Hematopoietic multipotent progenitor cell treated with erythropoietin and hydrocortisone succinate and interleukin-3 and kit ligand, for 17 days (in vitro differentiated cells): ENCODE measurements at regions not wholly inside any gene's neighbourhood (a gene's known extent, or its start where the extent isn't known, plus 50 kb on each side); places are given as distances from the start of the nearest gene placed in this dataset.

ENCODE experiments used
- DNase-seq: peaks from one replicate; pipeline ENCODE4 v3.0.0-alpha.2; 2015; ENCODE audit warnings: low spot score

- no peak for DNase-seq
Observed at GRCh38 chr9:18154661-18155060, 319.3 kb upstream of the ADAMTSL1 start.

DNA sequence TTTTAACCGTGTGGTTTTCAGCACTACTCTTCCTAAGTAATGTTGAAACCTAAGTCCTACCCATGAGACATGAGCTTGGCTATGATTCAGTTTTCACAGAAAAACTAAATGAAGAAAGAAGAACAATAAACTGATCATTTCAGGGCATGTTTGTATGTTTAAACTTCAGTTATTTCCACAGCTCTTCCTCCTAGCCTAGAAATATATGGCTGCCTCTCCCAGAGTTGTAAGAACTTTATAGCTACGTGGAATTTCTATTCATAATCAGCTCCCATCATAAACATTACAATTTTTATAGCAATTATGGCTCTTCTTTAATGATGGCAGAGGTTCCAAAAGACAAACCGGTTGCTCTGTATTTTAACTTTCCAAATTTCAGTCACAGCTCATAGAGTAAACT lies 314.7 kb upstream of the ADAMTSL1 start:
- DNase-seq = no peak

DNA sequence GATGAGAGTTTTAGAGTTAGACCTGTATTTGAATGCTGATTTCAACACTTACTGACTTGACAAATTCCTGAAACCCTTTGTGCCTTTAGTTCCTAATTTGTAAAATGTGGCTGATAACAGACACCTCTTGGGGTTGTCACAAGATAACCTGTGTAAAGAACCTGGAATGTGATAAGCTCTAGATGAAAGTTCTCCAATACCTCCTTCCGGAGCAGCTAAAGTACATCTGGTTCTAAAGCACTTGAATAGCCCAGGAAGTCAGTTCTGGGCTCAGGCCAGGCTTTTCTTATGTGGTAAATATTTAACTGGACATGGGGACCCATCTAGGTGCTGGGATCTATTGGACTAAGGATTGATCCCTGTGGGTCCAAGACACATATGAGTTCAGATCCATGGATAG lies 310.8 kb upstream of the ADAMTSL1 start:
- no peak for DNase-seq

GRCh38 chr9:18167733-18168132 lies 306.2 kb upstream of the ADAMTSL1 start:
- no peak for DNase-seq

DNA sequence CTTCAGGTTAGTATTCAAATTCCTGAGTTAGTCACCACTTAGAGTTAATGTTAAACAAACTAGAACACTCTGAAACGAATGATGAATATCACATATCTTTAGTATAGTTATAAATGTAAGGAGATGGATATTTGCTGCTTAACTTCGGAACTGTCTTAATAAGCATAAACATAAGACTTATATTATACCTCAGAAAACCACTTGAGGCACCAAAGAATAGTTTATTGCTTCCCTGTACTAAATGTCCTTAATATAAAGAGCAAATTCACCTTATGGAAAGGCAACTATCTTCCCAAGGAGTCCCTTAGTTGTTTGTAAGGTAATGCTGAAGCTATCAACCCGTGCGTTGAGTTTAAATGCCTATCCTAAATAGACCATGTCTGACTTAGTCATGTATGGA lies 300.0 kb upstream of the ADAMTSL1 start:
- no peak for DNase-seq

- no peak for DNase-seq
Observed at GRCh38 chr9:18182636-18183035, 291.3 kb upstream of the ADAMTSL1 start.

DNA sequence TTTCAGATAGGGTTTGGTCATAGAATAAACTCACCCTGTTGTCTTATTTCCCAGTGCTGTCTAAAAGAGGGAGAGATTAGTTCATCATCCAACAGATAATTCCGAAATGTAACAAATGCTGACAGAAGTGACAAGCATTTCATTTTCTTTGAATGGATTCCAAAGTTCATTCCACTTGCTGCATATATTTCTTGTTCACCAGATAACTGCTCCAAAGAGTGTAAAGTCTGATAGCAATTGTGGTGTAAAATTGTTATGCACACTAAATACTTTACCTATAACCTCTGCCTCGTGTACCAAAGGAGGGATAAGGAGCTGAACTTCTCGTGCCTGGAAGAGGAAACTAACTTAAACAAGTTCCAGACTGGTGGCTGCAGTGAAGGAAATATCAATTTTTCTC lies 290.0 kb upstream of the ADAMTSL1 start:
- no peak for DNase-seq

DNA sequence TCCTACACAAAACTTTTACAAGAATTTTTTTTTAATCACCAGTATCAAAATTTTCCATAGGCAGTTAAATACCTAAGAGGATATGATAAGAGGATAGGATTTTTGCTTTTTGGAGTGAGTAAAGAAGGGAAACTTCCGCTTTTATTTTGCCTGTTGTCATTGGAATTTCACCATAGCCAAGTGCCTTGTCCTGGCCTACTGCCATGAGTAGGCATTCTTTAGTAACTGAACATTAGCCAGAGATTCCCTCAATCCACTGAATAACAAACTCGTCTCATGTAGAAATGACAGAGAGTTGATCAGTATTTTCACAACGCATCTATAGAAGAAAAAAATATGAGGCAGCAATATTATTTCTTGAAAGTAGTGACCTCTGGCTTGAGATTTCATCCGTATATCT lies 289.6 kb upstream of the ADAMTSL1 start:
- DNase-seq = no peak

GRCh38 chr9:18185196-18185595 lies 288.8 kb upstream of the ADAMTSL1 start:
- no peak for DNase-seq

GRCh38 chr9:18188971-18189370 lies 285.0 kb upstream of the ADAMTSL1 start:
- no peak for DNase-seq

DNA sequence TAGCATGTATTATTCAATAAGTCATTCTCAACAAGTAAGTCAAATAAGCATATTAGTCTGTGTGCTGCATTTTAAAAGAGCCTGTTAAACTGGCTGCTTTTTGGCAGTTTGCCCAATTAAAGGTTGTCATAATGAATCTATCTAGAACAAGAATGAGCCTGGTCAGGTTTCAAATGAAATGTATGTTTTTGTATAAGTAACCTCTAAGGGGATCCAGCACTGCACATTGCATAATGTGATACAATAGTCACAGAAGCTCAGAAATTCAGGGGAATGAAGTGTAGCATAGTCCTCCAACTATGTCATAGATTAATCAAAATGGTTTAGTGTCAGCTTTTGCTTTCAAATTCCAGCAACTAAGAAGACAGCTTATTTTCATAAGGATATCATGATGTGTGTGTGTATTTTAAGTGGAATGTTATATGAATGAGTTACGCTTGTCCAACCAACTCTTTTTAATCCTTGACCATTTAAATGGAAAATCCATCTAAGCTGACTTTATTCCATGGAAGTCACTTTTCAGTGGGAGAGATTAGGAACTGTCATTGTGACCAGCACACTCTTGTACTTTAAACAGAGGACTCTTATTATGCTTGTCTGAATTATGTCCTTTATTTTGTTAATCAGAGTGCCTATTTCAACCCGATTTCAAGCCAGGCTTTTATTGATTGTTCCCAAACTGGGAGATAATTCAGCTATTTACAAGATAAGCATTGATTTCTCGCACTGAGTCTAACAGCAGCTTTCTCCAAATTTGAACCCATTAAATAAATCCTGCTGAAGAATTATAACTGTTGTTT lies 283.9 kb upstream of the ADAMTSL1 start:
- DNase-seq = no peak

DNA sequence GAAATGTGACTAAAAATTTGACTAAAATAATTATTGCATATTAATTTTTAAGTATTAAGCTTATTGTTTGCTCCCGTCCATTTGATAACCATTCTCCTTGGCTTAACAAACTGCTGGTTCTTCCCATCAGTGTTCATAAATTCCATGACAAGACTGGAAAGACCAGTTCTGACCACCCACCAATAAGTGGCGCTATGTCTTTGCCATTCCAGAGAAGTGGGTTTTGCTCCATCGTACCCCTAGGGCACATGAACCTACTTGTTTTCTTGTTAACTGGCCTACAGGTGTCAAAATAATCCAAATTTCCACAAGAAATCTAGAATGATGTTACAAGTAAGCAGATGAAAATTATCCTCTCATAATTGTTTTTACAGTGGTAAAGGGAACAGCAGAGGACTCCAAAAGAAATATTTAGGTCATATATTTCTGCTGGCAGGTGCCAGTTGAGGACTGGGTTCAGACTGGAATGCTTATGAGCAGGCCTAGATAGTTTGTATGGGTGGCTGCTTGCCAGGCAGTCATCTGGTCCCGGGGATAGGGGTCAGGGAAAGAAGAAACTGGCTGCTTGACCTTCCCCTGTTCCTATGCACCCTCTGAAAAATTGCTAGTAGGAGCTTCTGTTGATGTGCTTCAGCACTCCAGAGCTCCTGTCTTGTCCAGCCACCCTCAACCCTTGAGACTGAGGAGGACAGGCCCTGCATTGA lies 283.1 kb upstream of the ADAMTSL1 start:
- DNase-seq = no peak

GRCh38 chr9:18194316-18194715 lies 279.6 kb upstream of the ADAMTSL1 start:
- DNase-seq = no peak

GRCh38 chr9:18195223-18195622 lies 278.7 kb upstream of the ADAMTSL1 start:
- DNase-seq = no peak

DNA sequence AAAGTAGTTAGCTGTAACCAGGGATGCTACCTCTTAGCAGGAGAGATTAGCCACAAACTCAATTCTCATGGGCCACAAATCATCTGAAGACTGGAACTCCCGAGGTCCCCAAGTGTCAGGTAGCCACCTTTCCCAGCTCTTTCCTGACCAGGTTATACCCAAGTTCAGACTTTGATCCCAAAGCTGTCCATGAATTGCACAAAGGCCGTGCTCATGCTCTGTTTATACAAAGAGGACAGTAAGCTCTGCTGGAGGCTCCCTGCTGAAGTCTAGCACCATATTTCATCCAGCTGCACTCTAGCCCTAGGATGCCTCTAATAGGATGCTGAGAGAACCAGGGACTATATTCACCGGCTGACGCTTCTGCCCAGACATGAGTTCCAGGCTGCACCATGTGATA lies 271.0 kb upstream of the ADAMTSL1 start:
- DNase-seq = no peak

DNA sequence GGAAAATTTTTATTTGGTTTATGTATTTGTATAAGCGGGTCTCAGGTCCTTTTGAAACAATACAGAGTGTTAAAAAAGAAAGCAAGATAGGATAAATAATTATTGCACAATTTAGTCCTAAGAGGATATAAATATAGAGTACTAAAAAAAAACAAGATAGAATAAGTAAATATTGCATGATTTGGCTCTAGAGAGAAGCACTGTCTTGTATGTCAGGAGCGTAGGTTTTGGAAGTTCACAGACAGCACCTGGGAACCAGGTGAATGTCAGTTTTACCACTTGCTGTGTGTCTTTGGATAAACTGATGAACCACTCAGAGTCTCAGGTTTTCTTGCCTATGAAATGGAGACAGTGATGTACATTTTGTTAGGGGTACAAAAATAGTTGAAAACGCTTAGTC lies 266.2 kb upstream of the ADAMTSL1 start:
- no peak for DNase-seq

GRCh38 chr9:18208166-18209059 lies 265.5 kb upstream of the ADAMTSL1 start:
- no peak for DNase-seq

GRCh38 chr9:18215626-18216025 lies 258.3 kb upstream of the ADAMTSL1 start:
- no peak for DNase-seq

GRCh38 chr9:18216376-18216775 lies 257.6 kb upstream of the ADAMTSL1 start:
- no peak for DNase-seq

DNA sequence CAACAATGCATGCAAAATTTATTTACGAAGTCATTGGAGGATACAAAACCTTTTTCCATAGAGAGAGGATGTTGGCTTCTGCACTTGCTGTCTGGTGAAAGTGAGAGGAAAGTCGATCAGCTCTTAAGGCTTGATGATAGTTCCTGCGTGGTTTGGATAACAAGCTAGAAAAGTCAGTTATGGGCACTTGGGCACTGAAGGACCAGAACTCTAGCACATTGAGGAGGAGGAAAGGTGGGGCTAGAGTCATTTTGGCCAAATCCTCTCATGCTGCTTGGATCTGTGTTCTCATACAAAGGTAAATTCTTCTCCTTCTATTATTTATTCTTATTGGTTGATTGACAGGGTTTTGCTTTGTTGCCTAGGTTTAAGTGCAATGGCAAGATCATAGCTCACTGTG lies 245.9 kb upstream of the ADAMTSL1 start:
- DNase-seq = no peak

DNA sequence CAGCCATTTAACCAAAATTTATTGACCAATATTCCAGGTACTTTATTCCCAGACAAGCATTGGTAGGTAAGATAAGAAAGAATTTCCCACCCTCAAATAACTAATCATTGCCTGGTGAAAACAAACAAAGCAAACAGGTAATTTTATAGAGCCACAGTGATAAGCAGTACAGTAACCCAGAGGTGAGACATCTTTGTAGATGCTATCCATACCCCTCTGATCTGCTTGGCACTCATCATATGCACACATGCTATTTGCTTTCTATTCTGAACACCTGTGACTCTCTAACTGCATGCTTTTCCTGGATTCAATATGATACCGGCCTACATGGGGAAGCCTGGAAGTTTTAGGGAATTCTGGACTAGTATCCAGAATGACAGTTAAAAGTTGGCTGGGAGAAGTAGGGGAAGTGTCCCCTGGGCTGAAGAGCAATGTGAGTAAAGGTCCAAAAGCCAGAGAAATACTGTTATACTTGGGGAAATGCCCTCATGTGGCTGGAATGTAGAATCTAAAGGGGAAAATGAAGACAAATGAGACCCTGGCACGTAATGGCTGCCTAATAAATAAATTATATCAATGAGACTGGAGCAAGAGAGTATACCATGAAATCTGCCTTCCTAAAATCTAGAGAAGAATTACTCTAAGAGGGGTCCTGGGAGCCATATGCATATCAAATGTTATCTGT lies 243.8 kb upstream of the ADAMTSL1 start:
- no peak for DNase-seq

- DNase-seq = no peak
Observed at GRCh38 chr9:18233311-18233710, 240.6 kb upstream of the ADAMTSL1 start.
